ENCODE measurements at regions not wholly inside any gene's neighbourhood (a gene's known extent, or its start where the extent isn't known, plus 50 kb on each side); places are given as distances from the start of the nearest gene placed in this dataset.

DNA sequence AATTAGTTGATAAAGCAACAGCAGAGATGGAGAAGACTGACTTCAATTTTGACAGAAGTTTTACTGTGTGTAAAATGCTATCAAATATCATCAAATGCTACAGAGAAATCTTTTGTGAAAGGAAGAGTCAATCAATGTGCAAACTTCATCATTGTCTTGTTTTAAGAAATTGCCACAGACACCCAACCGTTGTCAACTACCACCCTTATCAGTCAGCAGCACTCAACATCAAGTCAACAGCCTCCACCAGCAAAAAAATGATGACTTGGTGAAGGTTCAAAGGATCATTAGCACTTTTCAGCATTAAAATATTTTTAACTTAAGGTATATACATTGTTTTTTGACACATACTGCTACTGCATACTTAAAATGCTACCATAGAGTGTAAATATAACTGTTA, 888.8 kb downstream of the CDH18 start:
- TF ChIP-seq EZH2phosphoT487 (IDR thresholded peaks at IDR 0.05; ENCODE audit: insufficient read depth, low read depth) (no peak), EZH2 (IDR thresholded peaks at IDR 0.05; ENCODE audit: insufficient read depth, poor library complexity, severe bottlenecking) (no peak)
